SK-N-SH (cell line): ENCODE measurements at regions not wholly inside any gene's neighbourhood (a gene's known extent, or its start where the extent isn't known, plus 50 kb on each side); places are given as distances from the start of the nearest gene placed in this dataset.

ENCODE experiments used
- CTCF ChIP-seq: fragments of 200-600 bp; sonication (generic); IDR thresholded peaks from 2 replicates; pipeline ENCODE4 v1.6.1; 2017; ENCODE audit warnings: antibody characterized with exemption, mild to moderate bottlenecking, moderate library complexity
- RAD21 ChIP-seq: IDR thresholded peaks from 2 replicates; pipeline ENCODE4 v1.6.1; 2012; ENCODE audit warnings: mild to moderate bottlenecking, low read length

DNA sequence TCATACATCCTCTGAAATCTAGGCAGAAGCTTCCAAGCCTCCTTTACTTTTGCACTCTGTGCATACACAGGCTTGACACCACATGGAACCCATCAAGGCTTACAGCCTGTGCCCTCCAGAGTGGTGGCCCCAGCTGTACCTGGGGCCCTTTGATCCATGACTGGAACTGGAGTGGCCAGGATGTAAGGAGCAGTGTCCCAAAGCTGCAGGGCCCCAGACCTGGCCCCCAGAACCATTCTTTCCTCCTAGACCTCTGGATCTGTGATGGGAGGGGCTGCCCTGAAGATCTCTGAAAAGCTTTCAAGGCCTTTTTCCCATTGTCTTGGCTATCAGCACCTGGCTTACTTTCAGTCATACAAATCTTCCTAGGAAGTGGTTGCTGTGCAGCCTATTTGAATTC is 63.1 kb upstream of the NOL4 start:
- no peak for TF ChIP-seq RAD21
- no peak for TF ChIP-seq CTCF
